ENCODE measurements at regions not wholly inside any gene's neighbourhood (a gene's known extent, or its start where the extent isn't known, plus 50 kb on each side); places are given as distances from the start of the nearest gene placed in this dataset.

DNA sequence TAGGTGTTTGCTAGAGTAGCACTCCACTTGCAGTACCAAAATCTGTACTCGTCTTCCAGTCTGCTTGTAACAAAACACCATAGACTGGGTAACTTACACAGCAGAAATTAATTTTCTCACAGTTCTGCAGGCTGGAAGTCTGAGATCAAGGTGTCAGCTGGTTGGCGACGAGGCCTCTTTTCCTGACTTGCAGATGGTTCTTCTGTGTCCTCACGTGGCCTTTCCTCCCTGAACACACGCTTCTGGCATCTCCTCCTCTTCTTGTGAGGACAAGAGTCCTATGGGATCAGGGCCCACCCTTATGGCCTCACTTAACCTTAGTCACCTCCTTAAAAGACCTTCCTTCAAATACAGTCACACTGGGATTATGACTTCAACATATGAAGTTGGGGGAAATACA lies 493.5 kb upstream of the MYT1L start:
- no peak for ATAC-seq
- TF ChIP-seq BACH2 (CRISPR knock-in tag; IDR thresholded peaks at IDR 0.05; ENCODE audit: borderline replicate concordance) (no peak), ZNF70 (CRISPR knock-in tag; IDR thresholded peaks at IDR 0.05) (no peak), TCF4 (CRISPR knock-in tag; IDR thresholded peaks at IDR 0.05; ENCODE audit: borderline replicate concordance) (no peak), OSR1 (CRISPR knock-in tag; IDR thresholded peaks at IDR 0.05) (no peak), ZNF8 (CRISPR knock-in tag; IDR thresholded peaks at IDR 0.05) (no peak), PPARA (CRISPR knock-in tag; IDR thresholded peaks at IDR 0.05; ENCODE audit: borderline replicate concordance) (no peak)
- TF ChIP-seq, protein P1, sequence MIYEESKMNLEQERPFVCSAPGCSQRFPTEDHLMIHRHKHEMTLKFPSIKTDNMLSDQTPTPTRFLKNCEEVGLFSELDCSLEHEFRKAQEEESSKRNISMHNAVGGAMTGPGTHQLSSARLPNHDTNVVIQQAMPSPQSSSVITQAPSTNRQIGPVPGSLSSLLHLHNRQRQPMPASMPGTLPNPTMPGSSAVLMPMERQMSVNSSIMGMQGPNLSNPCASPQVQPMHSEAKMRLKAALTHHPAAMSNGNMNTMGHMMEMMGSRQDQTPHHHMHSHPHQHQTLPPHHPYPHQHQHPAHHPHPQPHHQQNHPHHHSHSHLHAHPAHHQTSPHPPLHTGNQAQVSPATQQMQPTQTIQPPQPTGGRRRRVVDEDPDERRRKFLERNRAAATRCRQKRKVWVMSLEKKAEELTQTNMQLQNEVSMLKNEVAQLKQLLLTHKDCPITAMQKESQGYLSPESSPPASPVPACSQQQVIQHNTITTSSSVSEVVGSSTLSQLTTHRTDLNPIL (CRISPR knock-in tag; IDR thresholded peaks at IDR 0.05; ENCODE audit: low read depth) = no peak

DNA sequence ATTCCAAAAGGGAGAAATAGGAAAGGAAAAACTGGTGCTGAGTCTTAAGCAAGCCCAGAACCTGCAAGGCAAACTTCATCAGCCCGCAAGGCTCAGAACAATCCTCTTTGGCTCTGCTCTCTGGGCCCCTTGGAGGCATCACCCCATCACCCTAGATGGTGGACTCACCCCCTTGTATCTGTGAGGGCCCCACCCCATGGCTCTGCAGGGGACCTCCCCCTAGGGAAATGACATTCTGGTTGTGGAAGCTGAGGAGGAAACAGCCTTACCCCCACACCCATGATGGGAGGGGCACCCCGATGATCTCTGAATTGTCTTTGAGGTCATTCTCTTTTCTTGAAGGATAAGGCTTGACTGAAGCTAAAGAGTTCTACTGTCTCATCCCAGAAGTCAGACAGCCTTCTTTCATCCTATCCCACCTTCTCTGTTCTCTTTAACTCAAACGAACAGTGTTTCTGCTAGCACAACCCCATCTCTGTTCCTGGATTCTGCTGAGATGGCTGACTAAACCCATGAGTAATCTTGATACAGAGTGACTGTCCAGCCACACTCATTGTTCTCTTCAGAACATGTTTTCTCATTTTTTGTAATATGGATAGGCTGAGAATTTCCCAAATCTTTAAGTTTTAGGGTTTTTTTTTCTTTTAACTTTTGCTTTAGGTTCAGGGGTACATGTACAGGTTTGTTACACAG lies 492.1 kb upstream of the MYT1L start:
- ATAC-seq = no peak
- TF ChIP-seq ZNF565 (CRISPR knock-in tag; conservative IDR thresholded peaks at IDR 0.05; ENCODE audit: low read depth) = no peak
- no peak for TF ChIP-seq ZNF70 (CRISPR knock-in tag; IDR thresholded peaks at IDR 0.05)
- no peak for TF ChIP-seq ZFP3 (CRISPR knock-in tag; IDR thresholded peaks at IDR 0.05)
- TF ChIP-seq POU6F1 (CRISPR knock-in tag; IDR thresholded peaks at IDR 0.05; ENCODE audit: borderline replicate concordance, low read depth) = no peak
- no peak for TF ChIP-seq ISL1 (CRISPR knock-in tag; IDR thresholded peaks at IDR 0.05)
- TF ChIP-seq TCF4 (CRISPR knock-in tag; IDR thresholded peaks at IDR 0.05; ENCODE audit: borderline replicate concordance) = no peak
- no peak for TF ChIP-seq PATZ1 (CRISPR knock-in tag; IDR thresholded peaks at IDR 0.05; ENCODE audit: borderline replicate concordance)
- TF ChIP-seq RARB (CRISPR knock-in tag; IDR thresholded peaks at IDR 0.05) = no peak
- TF ChIP-seq ZNF8 (CRISPR knock-in tag; IDR thresholded peaks at IDR 0.05) = no peak
- no peak for TF ChIP-seq ZFP30 (CRISPR knock-in tag; IDR thresholded peaks at IDR 0.05)
- no peak for TF ChIP-seq TSHZ2 (CRISPR knock-in tag; IDR thresholded peaks at IDR 0.05)
- TF ChIP-seq GLIS3 (CRISPR knock-in tag; IDR thresholded peaks at IDR 0.05) = no peak
- TF ChIP-seq, protein P2, sequence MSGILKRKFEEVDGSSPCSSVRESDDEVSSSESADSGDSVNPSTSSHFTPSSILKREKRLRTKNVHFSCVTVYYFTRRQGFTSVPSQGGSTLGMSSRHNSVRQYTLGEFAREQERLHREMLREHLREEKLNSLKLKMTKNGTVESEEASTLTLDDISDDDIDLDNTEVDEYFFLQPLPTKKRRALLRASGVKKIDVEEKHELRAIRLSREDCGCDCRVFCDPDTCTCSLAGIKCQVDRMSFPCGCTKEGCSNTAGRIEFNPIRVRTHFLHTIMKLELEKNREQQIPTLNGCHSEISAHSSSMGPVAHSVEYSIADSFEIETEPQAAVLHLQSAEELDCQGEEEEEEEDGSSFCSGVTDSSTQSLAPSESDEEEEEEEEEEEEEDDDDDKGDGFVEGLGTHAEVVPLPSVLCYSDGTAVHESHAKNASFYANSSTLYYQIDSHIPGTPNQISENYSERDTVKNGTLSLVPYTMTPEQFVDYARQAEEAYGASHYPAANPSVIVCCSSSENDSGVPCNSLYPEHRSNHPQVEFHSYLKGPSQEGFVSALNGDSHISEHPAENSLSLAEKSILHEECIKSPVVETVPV (CRISPR knock-in tag; IDR thresholded peaks at IDR 0.05) = no peak
- TF ChIP-seq TOX (CRISPR knock-in tag; IDR thresholded peaks at IDR 0.05; ENCODE audit: borderline replicate concordance) = no peak
- no peak for TF ChIP-seq ARNTL (CRISPR knock-in tag; IDR thresholded peaks at IDR 0.05; ENCODE audit: borderline replicate concordance, low read depth)
- TF ChIP-seq ZC3H10 (CRISPR knock-in tag; IDR thresholded peaks at IDR 0.05) = no peak
- TF ChIP-seq BACH2 (CRISPR knock-in tag; IDR thresholded peaks at IDR 0.05; ENCODE audit: borderline replicate concordance) = no peak
- no peak for TF ChIP-seq OSR1 (CRISPR knock-in tag; IDR thresholded peaks at IDR 0.05)

DNA sequence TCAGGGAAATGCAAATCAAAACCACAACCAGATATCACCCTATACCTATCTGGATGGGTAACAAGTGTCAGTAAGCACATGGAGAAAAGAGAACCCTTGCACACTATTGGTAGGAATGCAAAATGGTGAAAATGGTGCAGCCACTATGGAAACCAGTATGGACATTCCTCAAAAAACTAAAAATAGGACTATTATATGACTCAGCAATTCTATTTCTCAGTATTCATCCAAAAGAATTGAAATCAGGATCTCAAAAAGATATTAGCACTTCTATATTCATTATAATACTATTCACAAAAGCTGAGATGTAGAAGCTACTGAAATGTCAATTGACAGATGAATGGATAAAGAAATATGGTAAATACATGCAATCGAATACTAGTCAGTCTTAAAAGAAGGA lies 491.1 kb upstream of the MYT1L start:
- ATAC-seq = no peak

More for the DNA sequence above, 491.1 kb upstream of the MYT1L start:
- TF ChIP-seq, protein P1 (CRISPR knock-in tag; IDR thresholded peaks at IDR 0.05; ENCODE audit: low read depth) = no peak
- TF ChIP-seq BACH2 (CRISPR knock-in tag; IDR thresholded peaks at IDR 0.05; ENCODE audit: borderline replicate concordance) (no peak), TCF4 (CRISPR knock-in tag; IDR thresholded peaks at IDR 0.05; ENCODE audit: borderline replicate concordance) (no peak), ZFP3 (CRISPR knock-in tag; IDR thresholded peaks at IDR 0.05) (no peak), ISL1 (CRISPR knock-in tag; IDR thresholded peaks at IDR 0.05) (no peak), TSHZ2 (CRISPR knock-in tag; IDR thresholded peaks at IDR 0.05) (no peak), ZNF70 (CRISPR knock-in tag; IDR thresholded peaks at IDR 0.05) (no peak), ZNF8 (CRISPR knock-in tag; IDR thresholded peaks at IDR 0.05) (no peak)
- TF ChIP-seq, protein P2 (CRISPR knock-in tag; IDR thresholded peaks at IDR 0.05) = no peak

Measured in SK-N-SH treated with all-trans-retinoic acid at 6 μM for 48 hours (cell line).